ENCODE measurements at regions not wholly inside any gene's neighbourhood (a gene's known extent, or its start where the extent isn't known, plus 50 kb on each side); places are given as distances from the start of the nearest gene placed in this dataset.

DNA sequence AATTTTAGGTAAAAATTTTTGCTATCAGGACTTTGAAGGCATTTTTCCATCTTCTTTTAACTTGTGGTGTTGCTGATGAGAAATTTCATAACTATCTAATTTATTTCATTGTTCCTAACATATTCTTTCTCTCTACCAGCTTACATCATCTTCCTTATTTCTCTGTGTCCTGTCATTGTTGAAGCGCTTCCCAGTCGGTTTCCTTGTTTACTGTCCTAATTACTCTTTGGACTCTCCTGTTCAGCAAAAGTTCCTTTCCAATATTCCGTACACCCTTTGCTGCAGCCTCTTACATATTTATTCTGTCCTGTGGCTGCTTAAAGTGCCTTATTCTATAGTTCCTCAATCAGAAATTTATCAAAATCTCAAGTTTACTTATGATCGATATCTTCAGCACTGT, 609.0 kb upstream of the FZD8 start:
- WGBS, 2 experiments (ENCODE audit: extremely low coverage in 1 of 2, insufficient coverage in 1 of 2, insufficient read length in 1 of 2, insufficient replicate concordance in 2 of 2, low coverage in 1 of 2, low lambda C conversion rate in 2 of 2, missing lambda C conversion rate in 1 of 2), result 95% methylated on average over 4 of the region's 4 CpGs; no CpG with 5 or more reads in 1 of the 2 experiments
- Histone ChIP-seq H2BK12ac (ENCODE audit: low read depth, low read length) (no peak overlapping the region), H3K23me2 (ENCODE audit: low read depth, low read length) (no peaks in the 10 kb centered on the region), H2AFZ (ENCODE audit: low read length) (no peak overlapping the region), H2AK5ac (ENCODE audit: low read depth, low read length) (no peak overlapping the region), H3K27me3 (replicated peaks in 1 of 4; ENCODE audit: control insufficient read depth in 3 of 4, extremely low read depth in 1 of 4, insufficient read depth in 3 of 4, low read length in 3 of 4) (no peaks in the 10 kb centered on the region), H2BK120ac (replicated peaks; ENCODE audit: low read depth, low read length) (no peak overlapping the region), H3K14ac (ENCODE audit: insufficient read length) (no peak overlapping the region), H3K23ac (ENCODE audit: insufficient read length) (no peak overlapping the region), H3K4ac (replicated peaks; ENCODE audit: insufficient read length, low read depth, low read length) (no peak overlapping the region), H4K5ac (ENCODE audit: insufficient read length, low read depth, low read length) (no peak overlapping the region), H3K4me3 (ENCODE audit: extremely low read depth in 1 of 4, insufficient read depth in 2 of 4, low read depth in 3 of 4, low read length in 4 of 4) (no peak overlapping the region), H4K8ac (ENCODE audit: extremely low read depth, insufficient read depth, low read length) (no peak overlapping the region), H2BK5ac (ENCODE audit: low read depth, low read length) (no peak overlapping the region), H2BK15ac (ENCODE audit: low read length) (no peak overlapping the region), H3K36me3 (ENCODE audit: control insufficient read depth in 2 of 4, insufficient read depth in 4 of 4, low read length in 3 of 4) (no peaks in the 10 kb centered on the region), H3K9ac (replicated peaks in 1 of 4; ENCODE audit: extremely low read depth in 1 of 4, low read depth in 3 of 4, low read length in 3 of 4) (no peak overlapping the region), H3K4me2 (ENCODE audit: insufficient read depth in 1 of 2, low read depth in 2 of 2, low read length in 2 of 2) (no peak overlapping the region), H4K91ac (replicated peaks; ENCODE audit: insufficient read length, low read length) (no peak overlapping the region), H3K18ac (ENCODE audit: extremely low read depth, low read length) (no peak overlapping the region), H2BK20ac (ENCODE audit: low read length) (no peak overlapping the region), H3K79me2 (ENCODE audit: control insufficient read depth in 1 of 2, insufficient read depth in 2 of 2, low read length in 2 of 2) (no peaks in the 10 kb centered on the region), H3K79me1 (ENCODE audit: low read depth, low read length) (no peaks in the 10 kb centered on the region), H3K56ac (replicated peaks; ENCODE audit: insufficient read length, low read depth, low read length) (no peak overlapping the region), H4K20me1 (replicated peaks in 1 of 2; ENCODE audit: control insufficient read depth in 1 of 2, insufficient read depth in 2 of 2, low read length in 2 of 2) (no peaks in the 10 kb centered on the region), H3K4me1 (replicated peaks in 1 of 4; ENCODE audit: control insufficient read depth in 3 of 4, insufficient read depth in 4 of 4, low read length in 3 of 4) (no peaks in the 10 kb centered on the region), H3K9me3 (ENCODE audit: insufficient read depth in 2 of 2, low read depth in 1 of 2, low read length in 1 of 2) (no peaks in the 10 kb centered on the region), H3K27ac (ENCODE audit: low read depth, low read length) (no peak overlapping the region)
- no peak for TF ChIP-seq JUND (IDR thresholded peaks at IDR 0.05; ENCODE audit: low read length)
- TF ChIP-seq RXRA (IDR thresholded peaks at IDR 0.05; ENCODE audit: insufficient read depth, low read depth, low read length), result no peak
- TF ChIP-seq, protein P1, sequence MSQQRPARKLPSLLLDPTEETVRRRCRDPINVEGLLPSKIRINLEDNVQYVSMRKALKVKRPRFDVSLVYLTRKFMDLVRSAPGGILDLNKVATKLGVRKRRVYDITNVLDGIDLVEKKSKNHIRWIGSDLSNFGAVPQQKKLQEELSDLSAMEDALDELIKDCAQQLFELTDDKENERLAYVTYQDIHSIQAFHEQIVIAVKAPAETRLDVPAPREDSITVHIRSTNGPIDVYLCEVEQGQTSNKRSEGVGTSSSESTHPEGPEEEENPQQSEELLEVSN (IDR thresholded peaks at IDR 0.05), result no peak
- no peak for TF ChIP-seq NANOG (IDR thresholded peaks at IDR 0.05; ENCODE audit: insufficient read depth, low read depth, low read length, poor library complexity, severe bottlenecking)
- TF ChIP-seq ZNF274 (IDR thresholded peaks at IDR 0.05; ENCODE audit: borderline replicate concordance, extremely low read depth, low read length), result no peak
- TF ChIP-seq GTF2F1 (IDR thresholded peaks at IDR 0.05; ENCODE audit: borderline replicate concordance, low read depth, low read length), result no peak
- TF ChIP-seq EZH2 (IDR thresholded peaks at IDR 0.05; ENCODE audit: low read depth, low read length, severe bottlenecking), result no peak
- ChIA-PET CTCF (ENCODE audit: partially characterized antibody) (no interaction called here), POLR2A (ENCODE audit: partially characterized antibody) (no interaction called here)
- FAIRE-seq (no peak), DNase-seq (ENCODE audit: low read depth in 1 of 2, low spot score in 2 of 2) (no peak)
